ENCODE measurements at regions not wholly inside any gene's neighbourhood (a gene's known extent, or its start where the extent isn't known, plus 50 kb on each side); places are given as distances from the start of the nearest gene placed in this dataset.

DNA sequence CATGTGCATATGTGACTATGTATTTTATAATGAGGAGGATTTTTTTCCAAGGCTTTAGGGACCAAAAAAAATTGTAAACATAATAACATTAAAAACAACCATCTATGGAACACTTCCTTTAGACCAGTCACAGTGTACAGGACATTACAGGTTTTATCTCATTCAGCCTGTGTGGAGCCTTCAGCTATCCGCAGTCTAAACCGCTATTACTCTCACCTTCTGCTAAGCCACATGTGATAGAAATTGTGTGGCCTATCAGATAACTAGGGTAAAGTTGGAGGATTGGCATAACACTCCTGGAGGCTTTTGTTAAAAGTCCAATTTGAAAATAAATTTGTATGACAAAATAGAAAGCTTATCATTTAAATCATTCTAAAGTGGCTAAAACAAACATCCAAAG is 281.2 kb upstream of the TMTC1 start:
- FAIRE-seq = no peak
- H3K4me3 ChIP-seq (ENCODE audit: low read depth, low read length) = no peak overlapping the region
- TF ChIP-seq, protein P1, sequence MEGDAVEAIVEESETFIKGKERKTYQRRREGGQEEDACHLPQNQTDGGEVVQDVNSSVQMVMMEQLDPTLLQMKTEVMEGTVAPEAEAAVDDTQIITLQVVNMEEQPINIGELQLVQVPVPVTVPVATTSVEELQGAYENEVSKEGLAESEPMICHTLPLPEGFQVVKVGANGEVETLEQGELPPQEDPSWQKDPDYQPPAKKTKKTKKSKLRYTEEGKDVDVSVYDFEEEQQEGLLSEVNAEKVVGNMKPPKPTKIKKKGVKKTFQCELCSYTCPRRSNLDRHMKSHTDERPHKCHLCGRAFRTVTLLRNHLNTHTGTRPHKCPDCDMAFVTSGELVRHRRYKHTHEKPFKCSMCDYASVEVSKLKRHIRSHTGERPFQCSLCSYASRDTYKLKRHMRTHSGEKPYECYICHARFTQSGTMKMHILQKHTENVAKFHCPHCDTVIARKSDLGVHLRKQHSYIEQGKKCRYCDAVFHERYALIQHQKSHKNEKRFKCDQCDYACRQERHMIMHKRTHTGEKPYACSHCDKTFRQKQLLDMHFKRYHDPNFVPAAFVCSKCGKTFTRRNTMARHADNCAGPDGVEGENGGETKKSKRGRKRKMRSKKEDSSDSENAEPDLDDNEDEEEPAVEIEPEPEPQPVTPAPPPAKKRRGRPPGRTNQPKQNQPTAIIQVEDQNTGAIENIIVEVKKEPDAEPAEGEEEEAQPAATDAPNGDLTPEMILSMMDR (IDR thresholded peaks at IDR 0.05; ENCODE audit: insufficient read depth, low read length, severe bottlenecking) = no peak

DNA sequence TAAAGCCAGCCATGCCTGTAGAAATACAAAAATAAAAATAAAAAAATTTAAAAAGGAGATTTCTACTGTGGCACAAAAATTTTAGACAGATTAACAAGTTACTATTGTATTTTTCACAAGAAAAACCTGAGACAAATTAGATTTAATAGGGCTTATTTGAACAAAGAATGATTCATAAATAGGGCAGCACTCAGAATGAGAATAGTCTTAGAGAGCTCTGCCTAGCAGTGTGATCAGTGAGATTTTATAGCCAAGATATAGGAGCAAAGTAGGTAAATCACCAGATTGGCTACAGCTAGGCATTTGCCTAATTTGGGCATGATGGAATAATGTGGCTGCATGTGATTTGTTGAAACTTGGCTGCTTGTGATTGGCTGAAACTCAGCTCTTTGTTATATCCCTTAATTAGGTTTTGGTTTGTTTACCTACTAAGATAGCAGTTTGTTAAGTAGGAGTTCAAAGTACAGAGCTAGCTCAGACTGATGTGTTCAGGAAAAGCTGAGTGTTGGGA is 279.7 kb upstream of the TMTC1 start:
- H3K4me3 ChIP-seq (ENCODE audit: low read depth, low read length) = no peak overlapping the region
- H3K36me3 ChIP-seq (ENCODE audit: control insufficient read depth, insufficient read depth, low read length) = no peaks in the 10 kb centered on the region
- FAIRE-seq = no peak
- DNase-seq (ENCODE audit: low read depth) = no peak
- H3K27me3 ChIP-seq (ENCODE audit: control insufficient read depth, insufficient read depth, low read length) = no peaks in the 10 kb centered on the region
- TF ChIP-seq, protein P1 (IDR thresholded peaks at IDR 0.05; ENCODE audit: insufficient read depth, low read length, severe bottlenecking) = no peak

More for the DNA sequence above, 281.2 kb upstream of the TMTC1 start:
- no peak for DNase-seq (ENCODE audit: low read depth)
- Histone ChIP-seq H3K36me3 (ENCODE audit: control insufficient read depth, insufficient read depth, low read length) (no peaks in the 10 kb centered on the region), H3K27me3 (ENCODE audit: control insufficient read depth, insufficient read depth, low read length) (no peaks in the 10 kb centered on the region)

DNA sequence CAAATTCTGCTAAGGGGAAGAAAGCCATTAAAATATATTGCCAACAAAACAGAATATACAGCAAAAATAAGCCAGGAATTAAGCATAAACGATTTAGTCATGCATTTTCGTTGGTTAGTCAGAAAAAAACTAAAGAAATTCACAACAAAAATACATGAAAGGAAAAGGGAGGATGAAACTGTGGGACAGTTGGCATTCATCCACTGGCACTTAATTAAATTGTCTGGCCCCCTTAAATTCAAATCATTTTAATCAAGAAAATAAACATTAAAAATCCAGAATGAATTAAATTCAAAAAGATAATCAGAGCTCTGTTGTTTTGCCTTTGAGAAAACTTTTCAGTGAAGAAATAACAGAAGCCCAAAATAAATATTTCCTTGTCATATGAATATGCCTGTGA is 264.6 kb upstream of the TMTC1 start:
- FAIRE-seq = no peak
- no peak for DNase-seq (ENCODE audit: low read depth)
- Histone ChIP-seq H3K27me3 (ENCODE audit: control insufficient read depth, insufficient read depth, low read length) (no peaks in the 10 kb centered on the region), H3K4me3 (ENCODE audit: low read depth, low read length) (no peak overlapping the region), H3K36me3 (ENCODE audit: control insufficient read depth, insufficient read depth, low read length) (no peaks in the 10 kb centered on the region)
- TF ChIP-seq, protein P1 (IDR thresholded peaks at IDR 0.05; ENCODE audit: insufficient read depth, low read length, severe bottlenecking) = no peak

DNA sequence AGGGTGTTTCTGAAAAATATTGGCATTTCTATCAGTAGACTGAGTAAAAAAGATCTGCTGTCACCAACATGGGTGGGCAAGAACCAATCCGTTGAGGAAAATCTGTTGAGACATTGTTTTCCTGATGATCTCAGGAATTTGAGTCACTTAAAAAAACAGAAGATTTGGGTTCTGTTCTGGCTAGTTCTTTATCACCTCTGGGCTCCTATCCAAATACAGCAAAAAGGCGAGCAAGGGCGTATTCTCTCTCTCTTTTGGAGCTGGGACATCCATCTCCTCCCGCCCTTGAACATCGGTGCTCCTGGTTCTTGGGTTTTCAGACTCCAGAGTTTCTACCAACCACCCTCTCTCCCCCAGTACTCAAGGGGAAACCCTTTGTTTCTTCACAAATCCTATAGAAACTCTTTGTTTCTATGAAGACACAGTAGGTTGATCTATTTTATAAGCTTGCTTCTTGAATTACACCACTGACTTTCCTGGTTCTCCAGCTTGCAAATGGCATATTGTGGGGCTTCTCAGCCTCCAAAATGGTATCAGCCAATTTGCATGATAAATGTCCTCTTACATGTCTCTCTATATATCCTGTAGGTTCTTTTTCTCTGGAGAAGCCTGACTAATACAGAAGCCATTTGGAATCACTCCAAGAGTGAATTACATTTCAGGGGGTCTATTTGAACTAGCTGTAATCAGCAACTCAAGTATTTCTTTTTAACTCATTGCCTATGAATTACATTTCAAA is 263.9 kb upstream of the TMTC1 start:
- TF ChIP-seq, protein P1 (IDR thresholded peaks at IDR 0.05; ENCODE audit: insufficient read depth, low read length, severe bottlenecking) = no peak
- FAIRE-seq (no peak), DNase-seq (ENCODE audit: low read depth) (peak; percentile 15)
- Histone ChIP-seq H3K27me3 (ENCODE audit: control insufficient read depth, insufficient read depth, low read length) (no peaks in the 10 kb centered on the region), H3K36me3 (ENCODE audit: control insufficient read depth, insufficient read depth, low read length) (no peaks in the 10 kb centered on the region), H3K4me3 (ENCODE audit: low read depth, low read length) (no peak overlapping the region)

DNA sequence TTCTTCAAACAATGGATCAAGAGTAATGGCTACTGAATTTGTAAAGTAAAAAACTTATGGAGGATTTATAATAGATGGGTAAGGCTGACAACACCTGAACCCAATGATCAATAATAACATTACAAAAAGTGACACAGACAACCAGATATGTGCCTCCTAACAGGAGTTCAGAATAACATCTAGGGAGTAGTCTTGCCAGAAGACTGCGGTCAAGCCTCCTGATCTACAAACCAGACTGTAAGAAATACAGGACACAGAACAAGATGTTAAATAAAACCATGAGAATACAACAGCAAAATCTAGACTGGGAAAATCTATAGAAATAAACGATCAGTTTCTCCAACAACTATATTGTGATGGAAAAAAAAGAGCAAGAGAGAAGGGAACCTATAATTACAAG is 262.6 kb upstream of the TMTC1 start:
- no peaks in the 10 kb centered on the region for H3K27me3 ChIP-seq (ENCODE audit: control insufficient read depth, insufficient read depth, low read length)
- H3K36me3 ChIP-seq (ENCODE audit: control insufficient read depth, insufficient read depth, low read length) = no peaks in the 10 kb centered on the region
- DNase-seq (ENCODE audit: low read depth) (no peak), FAIRE-seq (no peak)
- H3K4me3 ChIP-seq (ENCODE audit: low read depth, low read length) = no peak overlapping the region
- TF ChIP-seq, protein P1 (IDR thresholded peaks at IDR 0.05; ENCODE audit: insufficient read depth, low read length, severe bottlenecking) = no peak

DNA sequence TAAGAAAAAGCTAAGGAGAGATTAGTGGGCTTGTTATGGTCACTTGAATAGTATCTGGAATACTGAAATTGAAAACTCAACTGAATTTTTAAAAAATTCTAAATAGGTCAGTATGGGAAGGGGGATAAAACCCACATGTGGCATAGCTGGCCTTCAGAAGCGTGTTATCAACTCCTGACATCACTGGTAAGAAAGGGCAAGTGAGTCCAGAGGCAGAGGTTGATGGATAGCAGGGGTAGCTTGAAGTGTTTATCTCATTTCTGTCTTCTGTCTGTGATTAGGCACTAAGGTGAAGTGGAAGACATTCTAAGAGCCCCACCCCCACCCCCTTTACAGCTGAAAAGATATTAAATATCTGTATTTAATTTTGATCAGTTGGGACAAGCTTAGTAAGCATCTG is 261.4 kb upstream of the TMTC1 start:
- no peaks in the 10 kb centered on the region for H3K36me3 ChIP-seq (ENCODE audit: control insufficient read depth, insufficient read depth, low read length)
- no peak for FAIRE-seq

More for the DNA sequence above, 261.4 kb upstream of the TMTC1 start:
- no peaks in the 10 kb centered on the region for H3K27me3 ChIP-seq (ENCODE audit: control insufficient read depth, insufficient read depth, low read length)
- no peak for DNase-seq (ENCODE audit: low read depth)
- H3K4me3 ChIP-seq (ENCODE audit: low read depth, low read length) = no peak overlapping the region
- TF ChIP-seq, protein P1 (IDR thresholded peaks at IDR 0.05; ENCODE audit: insufficient read depth, low read length, severe bottlenecking) = no peak
